ENCODE measurements at regions not wholly inside any gene's neighbourhood (a gene's known extent, or its start where the extent isn't known, plus 50 kb on each side); places are given as distances from the start of the nearest gene placed in this dataset.

GRCh38 chr4:116953947-116954346 is 131.4 kb downstream of the TRAM1L1 start:
- peak; percentile 23 for DNase-seq
- 16% methylated on average over 3 of the region's 3 CpGs for WGBS (ENCODE audit: low lambda C conversion rate)
- Histone ChIP-seq H3F3A (replicated peaks; ENCODE audit: insufficient read depth) (no peaks in the 10 kb centered on the region), H3K9me2 (no peaks in the 10 kb centered on the region), H3K79me2 (ENCODE audit: insufficient read depth) (no peaks in the 10 kb centered on the region; the same call in 1 of the 2 replicates), H4K20me1 (ENCODE audit: insufficient read depth) (no peaks in the 10 kb centered on the region), H3K27me3 (ENCODE audit: insufficient read depth) (no peaks in the 10 kb centered on the region), H2AFZ (ENCODE audit: low read depth) (no peak overlapping the region), H3K27ac (ENCODE audit: low read depth in 2 of 2, low read length in 1 of 2) (peak overlapping the region in 1 of 2 experiments; percentile 99; a peak in 2 of 4 replicates), H3K4me3 (ENCODE audit: low read depth in 2 of 2, low read length in 1 of 2) (no peak overlapping the region), H3K36me3 (replicated peaks in 1 of 2; ENCODE audit: control insufficient read depth in 1 of 2, insufficient read depth in 2 of 2, low read length in 1 of 2) (no peaks in the 10 kb centered on the region), H3K9ac (no peak overlapping the region), H3K9me3 (no peaks in the 10 kb centered on the region), H3K4me2 (no peak overlapping the region), H3K4me1 (ENCODE audit: control insufficient read depth in 1 of 2, insufficient read depth in 2 of 2, low read depth in 1 of 2, low read length in 1 of 2) (peaks cover 0 to 11% of the 10 kb centered on the region in 2 experiments; a peak in 2 of 4 replicates)
- ChIA-PET POLR2A (no interaction called here), CTCF (interaction anchor here (0.6 to 1.0 kb wide), 3 partner anchors 67 to 774 kb away, joined by 3 read pairs; partner anchors contain the start of gene TRAM1L1)
- TF ChIP-seq CHD2 (IDR thresholded peaks at IDR 0.05; ENCODE audit: low read length, partially characterized antibody) (peak; percentile 78), MXI1 (IDR thresholded peaks at IDR 0.05; ENCODE audit: low read depth, low read length) (peak; percentile 81; the same call in 1 of the 2 replicates), FOSL2 (IDR thresholded peaks at IDR 0.05; ENCODE audit: borderline replicate concordance, low read depth) (no peak), NRF1 (IDR thresholded peaks at IDR 0.05; ENCODE audit: low read depth, low read length) (no peak), FOXM1 (IDR thresholded peaks at IDR 0.05; ENCODE audit: low read depth) (no peak), SIN3A (IDR thresholded peaks at IDR 0.05; ENCODE audit: borderline replicate concordance, low read depth, low read length) (no peak), TCF12 (IDR thresholded peaks at IDR 0.05) (0 out of 2 replicates have a peak, but pooled peaks have one; percentile 43), IRF3 (IDR thresholded peaks at IDR 0.05; ENCODE audit: low read depth, low read length) (no peak), RCOR1 (IDR thresholded peaks at IDR 0.05; ENCODE audit: low read length) (peak; percentile 93), TEAD4 (IDR thresholded peaks at IDR 0.05; ENCODE audit: borderline replicate concordance, insufficient read depth) (peak; percentile 38; the same call in 1 of the 2 replicates), RAD21 (IDR thresholded peaks at IDR 0.05; ENCODE audit: low read length) (peak; percentile 50), NFIC (IDR thresholded peaks at IDR 0.05; ENCODE audit: borderline replicate concordance) (no peak), MAX (IDR thresholded peaks at IDR 0.05; ENCODE audit: low read depth) (no peak), ELF1 (IDR thresholded peaks at IDR 0.05) (no peak), FOXJ3 (CRISPR knock-in tag; IDR thresholded peaks at IDR 0.05) (peak; percentile 92), EP300 (IDR thresholded peaks at IDR 0.05; ENCODE audit: borderline replicate concordance in 1 of 2, low read depth in 1 of 2, low read length in 1 of 2) (peak in 1 of 2 experiments; percentile 94; a peak in 2 of 4 replicates), ZBTB33 (IDR thresholded peaks at IDR 0.05; ENCODE audit: borderline replicate concordance, low read depth) (no peak), YY1 (IDR thresholded peaks at IDR 0.05; ENCODE audit: low read depth) (no peak), RXRA (IDR thresholded peaks at IDR 0.05; ENCODE audit: borderline replicate concordance, low read depth) (no peak), GATA2 (CRISPR knock-in tag; IDR thresholded peaks at IDR 0.05) (peak; percentile 96)
